Stimulated activated CD4-positive, alpha-beta T cell treated with anti-CD3 and anti-CD28 coated beads, Interleukin-4, amount 100 ng/mL, for 4 hours (primary cell): ENCODE measurements at regions not wholly inside any gene's neighbourhood (a gene's known extent, or its start where the extent isn't known, plus 50 kb on each side); places are given as distances from the start of the nearest gene placed in this dataset.
"Not testable (repeated sequence)": the region's sequence is repeated elsewhere in the genome, so short reads cannot be mapped to it uniquely, and the experiment has no call there.

Source experiments
- DNase-seq, 2 experiments: peaks; one replicate each; pipeline ENCODE4 v3.0.0-alpha.2; 2020

GRCh38 chr6:113755449-113756289, 101.5 kb upstream of the MARCKS start:
- no peak for DNase-seq

- no peak for DNase-seq
These were observed 100.9 kb upstream of the MARCKS start for GRCh38 chr6:113756290-113756665.

DNA sequence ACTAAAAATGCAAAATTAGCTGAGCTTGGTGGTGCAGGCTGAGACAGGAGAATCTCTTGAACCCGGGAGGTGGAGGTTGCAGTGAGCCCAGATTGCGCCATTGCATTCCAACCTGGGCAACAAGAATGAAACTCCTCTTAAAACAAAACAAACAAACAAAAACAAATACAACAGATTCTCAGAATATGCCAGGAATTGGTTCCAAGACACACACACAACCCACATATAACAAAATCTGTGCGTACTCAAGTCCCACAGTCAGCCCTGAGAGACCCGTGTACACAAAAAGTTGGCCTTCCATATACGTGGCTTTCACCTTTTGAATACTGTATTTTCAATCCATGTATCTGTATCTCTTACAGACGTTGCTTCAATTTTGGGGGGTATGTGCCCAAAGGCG, 98.9 kb upstream of the MARCKS start:
- DNase-seq = no peak

DNA sequence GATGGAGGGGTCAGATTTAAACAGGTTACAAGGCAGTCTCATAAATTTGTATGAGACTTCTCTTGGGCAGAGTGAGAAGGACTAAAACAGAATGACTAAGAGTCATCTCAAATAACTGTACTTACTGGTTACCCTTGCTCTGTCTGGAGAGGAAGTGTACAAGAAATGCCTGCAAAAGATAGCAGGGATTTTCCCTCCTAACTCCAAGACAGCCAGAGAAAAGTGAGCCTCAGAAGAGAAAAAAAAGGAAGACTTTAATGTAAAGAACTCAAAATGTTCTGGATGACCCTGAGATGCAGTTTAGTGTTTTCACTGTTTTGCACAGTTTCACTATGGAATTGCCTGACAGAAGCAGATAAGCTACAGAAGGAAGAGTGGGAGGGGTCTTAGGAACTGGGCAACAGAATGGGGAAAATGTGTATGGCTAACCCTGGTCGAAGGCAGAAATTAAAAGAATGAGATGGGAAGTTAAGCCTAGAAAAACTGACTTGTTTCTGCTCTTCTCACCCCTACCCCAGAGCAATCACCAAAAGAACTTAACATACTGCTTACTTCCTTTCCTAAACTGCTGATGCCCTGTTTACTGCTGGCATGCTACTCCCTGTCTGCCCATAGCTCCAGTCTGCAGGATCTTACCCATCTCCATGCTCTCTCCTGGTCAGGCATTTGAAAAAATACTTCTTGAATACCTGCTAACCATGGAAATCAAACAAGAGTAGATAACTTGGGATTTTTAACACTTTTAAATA, 98.1 kb upstream of the MARCKS start:
- no peak for DNase-seq

- no peak for DNase-seq
These were observed 94.5 kb upstream of the MARCKS start for GRCh38 chr6:113762641-113763040.

DNA sequence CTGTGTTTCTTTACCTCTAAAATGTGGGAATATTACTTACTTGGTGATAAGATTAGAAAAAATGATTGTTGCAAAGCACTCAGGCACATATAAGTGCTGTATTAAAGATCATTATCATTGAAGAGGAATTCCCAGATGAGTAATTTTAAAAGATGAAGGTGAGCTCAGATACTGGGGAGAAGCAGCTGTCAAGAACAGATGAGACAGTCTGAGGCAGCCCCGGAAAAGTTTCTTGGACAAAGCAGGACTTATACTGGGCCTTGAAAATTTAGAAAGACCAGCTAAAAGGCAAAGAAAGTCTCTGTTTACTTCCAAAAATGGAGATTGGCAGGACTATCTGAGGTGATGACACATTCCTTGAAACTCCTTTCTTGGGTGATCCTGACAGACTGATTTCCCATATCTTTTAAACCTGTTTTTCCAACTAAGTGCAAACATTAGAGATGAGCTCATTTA, 93.8 kb upstream of the MARCKS start:
- no peak for DNase-seq

DNA sequence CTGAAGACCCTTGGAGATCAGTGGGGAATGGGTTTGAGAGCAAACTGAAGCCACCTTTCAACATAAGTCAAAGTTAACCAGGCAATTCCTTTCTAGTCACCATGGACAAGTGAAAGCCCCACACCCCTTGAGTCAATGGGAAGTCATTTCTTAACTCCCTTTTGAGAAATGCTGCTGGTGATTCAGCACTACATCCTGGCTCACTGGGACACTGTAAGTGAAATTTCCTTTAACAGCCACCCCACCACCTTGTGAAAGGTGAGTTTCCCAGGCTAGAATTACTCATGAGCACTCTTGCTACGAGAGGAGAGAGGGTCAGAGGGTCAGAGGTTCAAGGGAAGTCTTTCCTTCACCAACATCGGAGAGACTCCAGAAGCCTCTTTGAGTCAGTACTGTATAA, 93.3 kb upstream of the MARCKS start:
- no peak for DNase-seq

DNA sequence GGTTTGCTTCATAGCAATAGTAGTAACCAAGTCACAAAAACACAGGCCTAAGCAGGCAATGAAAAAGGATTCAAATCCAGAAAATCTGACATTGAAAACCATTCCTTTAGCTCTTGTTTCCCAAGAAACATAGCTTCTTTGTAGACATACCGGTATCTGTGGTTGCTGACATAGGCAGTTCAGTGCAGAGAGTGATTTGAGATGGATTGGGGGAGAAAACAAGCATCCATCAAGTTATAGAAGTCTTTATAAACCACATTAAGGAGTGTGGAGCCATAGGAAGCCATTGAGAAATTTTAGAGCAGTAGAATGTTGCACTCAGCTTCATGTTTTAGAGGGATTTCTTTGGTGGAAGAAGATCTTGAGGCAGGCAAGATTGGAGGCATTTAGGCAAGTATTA, 91.2 kb upstream of the MARCKS start:
- no peak for DNase-seq

DNA sequence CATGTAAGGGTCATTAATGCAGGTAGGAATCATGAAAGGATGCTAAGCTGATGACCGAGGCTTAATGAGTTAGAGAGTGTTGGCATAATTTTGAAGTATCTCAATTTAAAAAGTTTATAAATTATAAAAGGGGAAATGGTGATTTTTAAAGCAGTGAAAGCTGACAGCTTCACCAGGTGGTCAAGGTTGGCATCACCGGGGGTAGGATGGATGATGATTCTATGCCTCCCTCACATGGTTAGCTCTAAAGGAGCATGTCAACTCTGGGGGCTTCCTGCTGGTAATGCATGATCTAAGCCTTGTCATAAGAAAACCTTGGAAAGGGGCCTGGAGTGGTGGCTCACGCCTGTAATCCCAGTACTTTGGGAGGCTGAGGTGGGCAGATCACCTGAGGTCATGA, 89.2 kb upstream of the MARCKS start:
- DNase-seq = no peak

GRCh38 chr6:113772961-113773360, 84.2 kb upstream of the MARCKS start:
- no peak for DNase-seq

GRCh38 chr6:113774127-113774825, 82.9 kb upstream of the MARCKS start:
- no peak for DNase-seq

DNA sequence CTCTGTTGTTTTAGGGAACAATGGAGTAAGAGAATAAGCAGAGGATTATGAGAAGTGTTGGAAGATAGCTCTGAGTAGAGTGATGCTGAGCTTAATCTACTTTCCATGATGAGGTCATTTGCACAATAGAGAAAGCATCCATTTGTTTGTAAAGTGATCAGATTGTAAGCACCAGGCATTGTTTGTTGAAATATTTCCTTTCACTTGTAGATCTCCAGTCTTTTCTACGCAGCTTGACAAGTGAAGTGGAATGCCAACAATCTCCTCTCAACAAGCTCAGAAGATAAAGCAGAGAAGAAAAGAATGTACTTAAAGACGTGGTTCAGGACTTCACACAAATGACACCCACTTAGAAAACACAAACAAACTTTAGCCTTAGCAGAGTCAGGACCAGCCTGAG, 80.1 kb upstream of the MARCKS start:
- DNase-seq = no peak

DNA sequence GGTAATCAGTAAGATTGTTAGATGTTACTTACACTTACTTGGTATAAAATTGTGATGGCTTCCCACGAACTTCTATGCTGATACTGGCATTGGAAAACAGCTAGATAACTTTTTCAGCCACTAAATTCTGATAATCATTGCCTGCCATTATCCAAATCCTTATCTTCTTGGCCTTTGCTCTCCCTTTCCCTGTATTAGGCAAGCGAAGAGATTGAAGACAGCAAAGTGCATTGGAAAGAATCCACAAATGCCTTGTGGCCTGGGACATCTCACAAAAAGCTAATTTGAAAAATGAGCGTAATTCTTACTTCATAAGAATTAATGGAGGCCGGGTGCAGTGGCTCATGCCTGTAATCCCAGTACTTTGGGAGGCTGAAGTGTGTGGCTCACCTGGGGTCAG, 79.5 kb upstream of the MARCKS start:
- DNase-seq = no peak

DNA sequence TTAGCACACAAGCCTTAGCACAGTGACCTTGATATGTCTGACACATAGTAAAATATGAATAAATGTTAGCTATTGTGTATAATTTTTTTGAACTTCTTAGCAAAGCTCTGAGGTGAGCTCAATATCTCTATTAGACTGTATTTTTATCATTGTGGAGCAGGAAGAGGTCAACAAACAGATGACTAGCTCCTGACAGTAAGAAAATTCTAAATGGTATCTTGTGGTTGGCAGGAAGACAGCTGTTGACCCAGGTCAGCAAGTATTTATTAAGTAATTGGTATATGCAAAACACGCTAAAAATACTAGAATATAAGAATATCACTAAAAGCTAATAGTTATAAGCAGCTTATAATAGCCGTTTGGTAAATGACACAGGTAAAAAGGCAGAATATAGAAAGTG, 77.5 kb upstream of the MARCKS start:
- no peak for DNase-seq

- DNase-seq = no peak
These were observed 74.5 kb upstream of the MARCKS start for GRCh38 chr6:113782636-113783035.

- DNase-seq = no peak
These were observed 71.0 kb upstream of the MARCKS start for GRCh38 chr6:113786168-113786567.

GRCh38 chr6:113788586-113788985, 68.6 kb upstream of the MARCKS start:
- no peak for DNase-seq

- not testable (repeated sequence) for DNase-seq
These were observed 65.9 kb upstream of the MARCKS start for GRCh38 chr6:113791225-113791624.

DNA sequence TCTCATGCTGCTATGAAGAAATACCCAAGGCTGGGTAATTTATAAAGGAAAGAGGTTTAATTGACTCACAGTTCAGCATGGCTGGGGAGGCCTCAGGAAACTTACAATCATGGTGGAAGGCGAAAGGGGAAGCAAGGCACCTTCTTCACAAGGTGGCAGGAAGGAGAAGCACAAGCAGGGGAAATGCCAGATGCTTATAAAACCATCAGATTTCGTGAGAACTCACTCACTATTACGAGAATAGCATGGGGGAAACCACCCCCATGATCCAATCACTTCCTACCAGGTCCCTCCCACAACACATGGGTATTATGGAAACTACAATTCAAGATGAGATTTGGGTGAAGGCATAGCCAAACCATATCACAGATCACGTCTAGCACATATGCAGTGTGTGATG, 61.8 kb upstream of the MARCKS start:
- DNase-seq = not testable (repeated sequence)

DNA sequence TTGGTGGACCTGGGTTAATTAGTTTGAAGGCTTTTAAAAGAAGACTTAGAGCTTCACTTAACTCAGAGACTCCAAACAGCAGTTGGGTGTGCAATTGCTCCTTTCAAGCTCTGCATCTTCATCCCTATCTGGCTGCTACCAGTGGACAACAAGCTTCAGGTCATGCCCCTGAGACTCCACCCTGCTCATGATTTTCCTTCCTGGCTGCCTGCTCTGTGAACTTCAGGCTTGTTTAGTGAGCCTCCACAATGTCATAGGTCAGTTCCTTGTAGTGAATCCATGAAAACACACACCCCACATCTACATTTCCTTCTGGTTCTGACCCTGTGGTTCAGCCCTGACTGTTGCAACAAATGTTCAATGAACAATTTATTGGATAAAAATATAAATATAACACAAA, 61.1 kb upstream of the MARCKS start:
- no peak for DNase-seq

DNA sequence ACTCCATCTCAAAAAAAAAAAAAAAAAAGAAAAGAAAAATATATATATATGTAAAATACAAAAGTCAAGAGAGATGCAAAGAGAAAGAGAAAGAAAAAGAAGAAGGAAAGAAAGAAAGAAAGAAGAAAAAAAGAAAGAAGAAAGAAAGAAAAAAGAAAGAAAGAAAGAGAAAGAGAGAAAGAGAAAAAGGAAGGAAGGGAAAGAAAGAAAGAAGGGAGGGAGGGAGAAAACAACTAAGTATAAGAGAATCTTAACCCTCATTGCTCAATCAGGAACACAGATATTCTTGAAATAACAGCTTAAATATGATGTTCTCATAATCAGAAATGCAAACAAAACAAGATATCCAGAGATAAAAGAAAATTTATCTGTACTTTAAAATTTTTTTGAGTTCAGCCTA, 54.4 kb upstream of the MARCKS start:
- no peak for DNase-seq

GRCh38 chr6:113805173-113805790, 51.9 kb upstream of the MARCKS start:
- no peak for DNase-seq

GRCh38 chr6:113805811-113806495, 51.2 kb upstream of the MARCKS start:
- no peak for DNase-seq
